GM12875 (cell line): ENCODE measurements at regions not wholly inside any gene's neighbourhood (a gene's known extent, or its start where the extent isn't known, plus 50 kb on each side); places are given as distances from the start of the nearest gene placed in this dataset.

Source experiments
- H3K4me3 ChIP-seq: one replicate; pipeline ENCODE4 v1.5.1; 2011; ENCODE audit warnings: low read depth, low read length, control low read depth
- TF ChIP-seq, protein P1 (sequence below): IDR thresholded peaks from 2 replicates; pipeline ENCODE4 v1.5.1; 2011; ENCODE audit warnings: low read depth, mild to moderate bottlenecking, control low read depth, inconsistent platforms, low read length, moderate library complexity, borderline replicate concordance; ENCODE audit not compliant: insufficient read depth

DNA sequence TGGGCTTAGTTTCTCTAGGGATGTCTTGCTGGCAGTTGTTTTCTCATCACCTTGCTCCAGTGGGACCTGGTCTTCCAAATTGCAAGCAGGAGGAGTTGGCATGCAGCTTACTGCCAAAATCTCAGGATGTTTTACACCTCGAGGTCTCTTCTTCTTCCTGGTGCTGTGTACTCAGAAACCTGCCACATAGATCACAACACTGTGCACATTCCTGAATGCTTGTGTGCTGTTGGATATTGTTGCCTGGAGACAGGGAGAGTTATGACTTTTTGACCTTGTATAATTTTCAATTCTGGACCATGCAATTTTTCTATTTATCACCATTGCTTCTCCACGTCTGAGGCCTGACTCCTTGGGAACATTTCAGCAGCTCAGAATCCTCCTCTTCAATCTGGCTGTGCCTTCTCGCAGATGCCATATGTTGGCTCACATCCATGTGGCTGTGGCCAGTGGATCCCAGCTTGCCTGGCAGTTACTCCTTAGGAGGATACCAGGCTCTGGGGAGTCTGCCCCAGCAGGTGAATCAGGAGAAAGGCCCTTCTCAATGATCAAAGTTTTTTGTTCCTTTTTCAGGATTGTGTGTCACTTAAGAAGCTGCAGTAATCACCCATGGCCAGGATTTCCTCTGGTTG lies 489.3 kb downstream of the TSN start:
- TF ChIP-seq, protein P1, sequence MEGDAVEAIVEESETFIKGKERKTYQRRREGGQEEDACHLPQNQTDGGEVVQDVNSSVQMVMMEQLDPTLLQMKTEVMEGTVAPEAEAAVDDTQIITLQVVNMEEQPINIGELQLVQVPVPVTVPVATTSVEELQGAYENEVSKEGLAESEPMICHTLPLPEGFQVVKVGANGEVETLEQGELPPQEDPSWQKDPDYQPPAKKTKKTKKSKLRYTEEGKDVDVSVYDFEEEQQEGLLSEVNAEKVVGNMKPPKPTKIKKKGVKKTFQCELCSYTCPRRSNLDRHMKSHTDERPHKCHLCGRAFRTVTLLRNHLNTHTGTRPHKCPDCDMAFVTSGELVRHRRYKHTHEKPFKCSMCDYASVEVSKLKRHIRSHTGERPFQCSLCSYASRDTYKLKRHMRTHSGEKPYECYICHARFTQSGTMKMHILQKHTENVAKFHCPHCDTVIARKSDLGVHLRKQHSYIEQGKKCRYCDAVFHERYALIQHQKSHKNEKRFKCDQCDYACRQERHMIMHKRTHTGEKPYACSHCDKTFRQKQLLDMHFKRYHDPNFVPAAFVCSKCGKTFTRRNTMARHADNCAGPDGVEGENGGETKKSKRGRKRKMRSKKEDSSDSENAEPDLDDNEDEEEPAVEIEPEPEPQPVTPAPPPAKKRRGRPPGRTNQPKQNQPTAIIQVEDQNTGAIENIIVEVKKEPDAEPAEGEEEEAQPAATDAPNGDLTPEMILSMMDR, result no peak
- H3K4me3 ChIP-seq, result no peak overlapping the region

DNA sequence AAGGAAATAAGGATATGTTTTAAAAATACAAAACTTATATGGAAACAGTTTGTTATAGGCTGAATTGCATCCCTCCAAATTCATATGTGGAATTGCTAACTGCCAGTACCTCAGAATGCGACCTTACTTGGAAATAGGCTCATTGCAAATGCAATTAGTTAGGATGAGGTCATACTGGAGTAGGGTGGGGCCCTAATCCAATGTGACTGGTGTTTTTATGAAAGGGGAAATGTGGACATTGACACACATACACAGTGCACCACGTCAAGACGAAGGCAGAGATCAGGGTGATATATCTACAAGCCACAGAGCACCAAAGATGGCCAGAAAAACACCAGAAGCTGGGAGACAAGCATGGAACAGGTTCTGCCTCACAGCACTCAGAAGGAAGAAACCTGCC lies 494.2 kb downstream of the TSN start:
- H3K4me3 ChIP-seq, result no peak overlapping the region
- TF ChIP-seq, protein P1, result no peak

DNA sequence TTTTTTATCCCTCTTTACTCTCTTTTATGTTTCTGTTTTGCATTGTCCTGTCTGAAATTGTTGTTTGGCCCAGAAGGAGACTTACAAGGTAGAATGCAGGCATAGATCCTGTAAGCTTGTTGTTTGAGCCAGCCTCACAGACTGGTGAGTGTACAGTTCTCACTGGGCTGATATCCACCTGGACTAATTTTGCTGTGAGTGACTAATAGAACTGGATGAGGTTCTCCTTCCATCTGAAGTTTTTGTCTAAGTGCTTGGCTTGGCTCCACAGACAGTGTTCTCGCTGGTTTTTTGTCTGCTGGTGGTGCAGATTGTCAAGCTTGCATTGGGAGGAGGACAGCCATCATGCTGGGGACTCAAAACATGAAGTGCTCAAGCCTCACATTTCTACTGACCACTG lies 495.7 kb downstream of the TSN start:
- TF ChIP-seq, protein P1, result no peak
- no peak overlapping the region for H3K4me3 ChIP-seq

DNA sequence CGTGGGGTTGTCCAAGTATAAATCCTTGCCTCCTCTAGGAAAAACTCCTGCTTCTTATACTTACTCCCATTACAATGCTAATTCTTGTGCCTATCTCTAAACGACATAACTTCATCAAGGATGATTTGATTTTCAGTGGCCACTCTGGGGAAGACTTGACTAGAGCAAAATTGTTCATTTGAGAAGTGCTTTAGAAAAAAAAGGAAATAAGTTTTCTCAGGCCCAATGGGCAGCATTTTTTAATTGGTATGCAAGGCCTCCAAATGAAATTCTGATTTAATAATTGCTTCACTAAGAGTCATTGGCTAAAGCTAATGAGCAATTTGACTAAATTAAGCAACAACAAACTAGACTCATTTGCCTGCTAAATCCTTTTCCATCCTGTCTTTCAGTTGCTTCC lies 496.1 kb downstream of the TSN start:
- no peak overlapping the region for H3K4me3 ChIP-seq
- TF ChIP-seq, protein P1, result no peak

DNA sequence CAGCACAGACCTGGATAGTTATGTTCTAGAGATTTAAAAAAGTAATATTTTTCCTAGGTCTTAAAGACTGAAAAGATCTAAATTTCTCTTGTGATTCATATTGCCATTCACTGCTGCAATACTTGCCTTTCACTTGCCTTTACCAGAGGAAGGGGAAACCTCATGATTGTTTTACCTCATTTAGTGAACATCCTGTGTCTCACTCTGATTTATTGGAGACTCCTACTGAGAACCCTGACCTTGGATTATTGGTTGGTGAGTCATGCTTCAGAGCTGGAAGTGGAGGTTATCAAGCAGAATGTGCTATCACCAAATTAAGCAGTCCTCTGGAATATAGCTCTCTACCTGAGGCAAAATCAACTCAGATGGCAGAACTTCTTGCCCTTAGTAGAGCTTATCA lies 500.5 kb downstream of the TSN start:
- TF ChIP-seq, protein P1, result no peak
- no peak overlapping the region for H3K4me3 ChIP-seq

DNA sequence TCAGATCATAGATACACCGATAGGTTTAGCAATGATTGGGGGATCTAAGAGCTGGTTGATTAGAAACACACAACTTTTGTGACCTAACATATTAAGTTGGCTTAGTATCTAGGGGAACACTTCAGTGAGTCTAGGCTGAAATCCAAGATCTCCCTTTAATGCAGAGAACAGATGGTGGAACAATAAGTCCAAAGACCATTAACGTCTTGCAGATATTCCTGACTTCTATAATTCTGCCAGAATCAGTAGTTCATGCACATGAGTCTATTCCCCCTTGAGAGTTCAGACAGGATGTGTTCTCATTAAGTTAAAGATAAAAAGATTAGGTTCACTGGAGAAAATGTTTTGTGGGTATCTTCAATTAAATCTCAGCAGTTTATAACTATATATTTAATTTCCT lies 506.5 kb downstream of the TSN start:
- no peak overlapping the region for H3K4me3 ChIP-seq
- TF ChIP-seq, protein P1, result no peak

DNA sequence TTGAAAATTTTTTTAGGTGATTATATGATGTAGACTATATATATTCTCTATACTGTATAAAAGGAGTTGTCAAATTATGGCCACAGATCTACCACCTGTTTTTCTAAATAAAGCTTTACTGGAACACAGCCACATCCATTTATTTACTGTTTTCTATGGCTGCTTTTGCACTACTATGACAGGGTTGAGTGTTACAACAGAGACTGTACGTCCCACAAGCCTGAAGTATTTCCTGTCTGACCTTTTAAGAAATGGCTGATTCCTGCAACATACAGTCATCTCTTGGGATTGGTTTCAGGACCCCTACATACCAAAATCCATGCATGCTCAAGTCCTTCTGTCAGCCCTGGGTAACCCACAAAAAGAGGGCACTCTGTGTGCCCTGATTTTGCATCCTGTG lies 508.3 kb downstream of the TSN start:
- H3K4me3 ChIP-seq, result no peak overlapping the region
- TF ChIP-seq, protein P1, result no peak
